ENCODE measurements at regions not wholly inside any gene's neighbourhood (a gene's known extent, or its start where the extent isn't known, plus 50 kb on each side); places are given as distances from the start of the nearest gene placed in this dataset.
"Not testable (repeated sequence)": the region's sequence is repeated elsewhere in the genome, so short reads cannot be mapped to it uniquely, and the experiment has no call there.

- DNase-seq, result no peak
- no peak overlapping the region for H3K27ac Mint-ChIP-seq
- peaks cover 13% of the 10 kb centered on the region for H3K4me1 Mint-ChIP-seq
- no peaks in the 10 kb centered on the region for H3K36me3 Mint-ChIP-seq (ENCODE audit: low read depth)
- H3K4me3 Mint-ChIP-seq, result no peak overlapping the region
- peaks cover 6% of the 10 kb centered on the region for H3K27me3 Mint-ChIP-seq
- no peak for ATAC-seq
- H3K9me3 Mint-ChIP-seq, result peaks cover 4% of the 10 kb centered on the region
Measured at GRCh38 chr20:41691443-41691842, 73.3 kb upstream of the CHD6 start.

GRCh38 chr20:41690702-41691101, 72.5 kb upstream of the CHD6 start:
- H3K27ac Mint-ChIP-seq, result no peak overlapping the region
- H3K9me3 Mint-ChIP-seq, result peaks cover 4% of the 10 kb centered on the region
- H3K4me1 Mint-ChIP-seq, result peaks cover 13% of the 10 kb centered on the region
- peaks cover 6% of the 10 kb centered on the region for H3K27me3 Mint-ChIP-seq
- no peak for ATAC-seq
- no peak for DNase-seq
- H3K4me3 Mint-ChIP-seq, result no peak overlapping the region
- no peaks in the 10 kb centered on the region for H3K36me3 Mint-ChIP-seq (ENCODE audit: low read depth)

GRCh38 chr20:41686961-41687360, 68.8 kb upstream of the CHD6 start:
- Mint-ChIP-seq H3K4me1 (no peaks in the 10 kb centered on the region), H3K27me3 (peaks cover 9% of the 10 kb centered on the region), H3K4me3 (no peak overlapping the region), H3K9me3 (no peaks in the 10 kb centered on the region), H3K36me3 (ENCODE audit: low read depth) (no peaks in the 10 kb centered on the region), H3K27ac (no peak overlapping the region)
- no peak for ATAC-seq
- no peak for DNase-seq

- not testable (repeated sequence) for ATAC-seq; DNase-seq; H3K27ac Mint-ChIP-seq; H3K27me3 Mint-ChIP-seq; H3K36me3 Mint-ChIP-seq (ENCODE audit: low read depth); H3K9me3 Mint-ChIP-seq; H3K4me1 Mint-ChIP-seq; H3K4me3 Mint-ChIP-seq
Measured at GRCh38 chr20:41685145-41685544, 67.0 kb upstream of the CHD6 start.

- H3K9me3 Mint-ChIP-seq, result no peaks in the 10 kb centered on the region
- no peaks in the 10 kb centered on the region for H3K36me3 Mint-ChIP-seq (ENCODE audit: low read depth)
- H3K4me3 Mint-ChIP-seq, result no peak overlapping the region
- no peak for ATAC-seq
- H3K4me1 Mint-ChIP-seq, result no peaks in the 10 kb centered on the region
- no peak overlapping the region for H3K27ac Mint-ChIP-seq
- no peak for DNase-seq
- H3K27me3 Mint-ChIP-seq, result peaks cover 5% of the 10 kb centered on the region
Measured at GRCh38 chr20:41678799-41679198, 60.6 kb upstream of the CHD6 start.

GRCh38 chr20:41672282-41672681, 54.1 kb upstream of the CHD6 start:
- Mint-ChIP-seq H3K9me3 (no peaks in the 10 kb centered on the region), H3K27me3 (peaks cover 30% of the 10 kb centered on the region), H3K4me1 (no peaks in the 10 kb centered on the region), H3K4me3 (no peak overlapping the region), H3K36me3 (ENCODE audit: low read depth) (no peaks in the 10 kb centered on the region), H3K27ac (no peak overlapping the region)
- DNase-seq, result no peak
- no peak for ATAC-seq

GRCh38 chr20:41671143-41671542, 53.0 kb upstream of the CHD6 start:
- Mint-ChIP-seq H3K4me1 (no peaks in the 10 kb centered on the region), H3K27me3 (peaks cover 28% of the 10 kb centered on the region)

GRCh38 chr20:41670631-41671030, 52.5 kb upstream of the CHD6 start:
- Mint-ChIP-seq H3K27me3 (peaks cover 27% of the 10 kb centered on the region), H3K27ac (no peak overlapping the region), H3K36me3 (ENCODE audit: low read depth) (no peaks in the 10 kb centered on the region), H3K4me1 (no peaks in the 10 kb centered on the region), H3K4me3 (no peak overlapping the region), H3K9me3 (no peaks in the 10 kb centered on the region)
- ATAC-seq (no peak), DNase-seq (no peak)

More at GRCh38 chr20:41671143-41671542, 53.0 kb upstream of the CHD6 start:
- DNase-seq, result no peak
- Mint-ChIP-seq H3K27ac (no peak overlapping the region), H3K4me3 (no peak overlapping the region), H3K36me3 (ENCODE audit: low read depth) (no peaks in the 10 kb centered on the region), H3K9me3 (no peaks in the 10 kb centered on the region)
- no peak for ATAC-seq

- Mint-ChIP-seq H3K4me3 (no peak overlapping the region), H3K9me3 (no peaks in the 10 kb centered on the region), H3K36me3 (ENCODE audit: low read depth) (no peaks in the 10 kb centered on the region), H3K4me1 (no peaks in the 10 kb centered on the region), H3K27me3 (peaks cover 25% of the 10 kb centered on the region), H3K27ac (no peak overlapping the region)
- ATAC-seq (no peak), DNase-seq (no peak)
Measured at GRCh38 chr20:41669708-41670263, 51.6 kb upstream of the CHD6 start.

GRCh38 chr20:41668057-41668749, 50.0 kb upstream of the CHD6 start:
- Mint-ChIP-seq H3K4me3 (no peak overlapping the region), H3K27me3 (peaks cover 29% of the 10 kb centered on the region), H3K27ac (no peak overlapping the region), H3K4me1 (no peaks in the 10 kb centered on the region), H3K36me3 (ENCODE audit: low read depth) (no peaks in the 10 kb centered on the region), H3K9me3 (no peaks in the 10 kb centered on the region)
- DNase-seq, result no peak
- no peak for ATAC-seq
